ENCODE measurements at regions not wholly inside any gene's neighbourhood (a gene's known extent, or its start where the extent isn't known, plus 50 kb on each side); places are given as distances from the start of the nearest gene placed in this dataset.

- no peak for DNase-seq (ENCODE audit: low spot score)
These were observed 673.2 kb upstream of the FRG1 start for GRCh38 chr4:189267312-189267965.

DNA sequence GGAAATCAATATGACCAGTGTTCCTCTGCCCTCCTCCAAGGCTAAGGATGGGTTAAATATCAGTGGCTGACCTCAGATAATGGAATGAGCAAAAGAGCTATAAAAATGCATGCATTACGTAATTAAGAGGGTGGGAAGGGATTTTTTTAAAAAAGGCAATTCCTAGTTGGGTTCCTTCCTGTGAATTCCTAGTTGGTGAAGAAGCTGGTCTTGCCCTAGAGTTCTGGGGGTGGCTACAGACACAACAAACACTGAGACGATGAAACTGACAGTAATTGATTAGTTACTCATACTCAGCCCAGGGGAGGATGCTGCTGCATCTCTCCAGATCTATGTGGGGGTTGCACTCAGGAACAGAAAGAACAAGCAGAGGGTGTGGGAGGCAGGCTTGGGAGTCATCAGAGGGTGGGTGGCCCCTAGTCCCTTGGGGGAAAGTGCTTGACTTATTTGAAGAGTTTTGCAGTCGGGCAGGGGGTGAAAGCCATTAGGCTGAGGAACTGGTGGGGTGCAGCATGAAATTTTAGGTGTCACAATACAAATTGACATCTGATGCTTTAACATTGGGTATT is 662.0 kb upstream of the FRG1 start:
- no peak for DNase-seq (ENCODE audit: low spot score)

DNA sequence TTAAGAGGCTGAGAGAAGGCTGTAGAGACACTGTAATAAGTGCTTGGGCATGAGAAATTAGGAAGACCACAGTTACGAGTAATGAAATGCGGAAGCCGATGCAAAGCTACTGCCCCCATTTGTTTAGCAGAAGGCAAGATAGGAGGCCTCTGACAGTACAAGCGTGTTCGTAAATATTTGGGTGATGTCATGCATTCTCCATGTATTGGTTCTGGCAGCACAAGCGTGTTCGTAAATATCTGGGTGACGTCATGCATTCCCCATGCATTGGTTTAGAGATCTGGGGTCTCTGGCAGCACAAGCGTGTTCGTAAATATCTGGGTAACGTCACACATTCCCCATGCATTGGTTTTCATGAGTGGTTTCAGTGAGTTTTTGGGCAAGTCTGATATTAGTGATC is 661.5 kb upstream of the FRG1 start:
- no peak for DNase-seq (ENCODE audit: low spot score)

- no peak for DNase-seq (ENCODE audit: low spot score)
These were observed 655.3 kb upstream of the FRG1 start for GRCh38 chr4:189285377-189285776.

DNA sequence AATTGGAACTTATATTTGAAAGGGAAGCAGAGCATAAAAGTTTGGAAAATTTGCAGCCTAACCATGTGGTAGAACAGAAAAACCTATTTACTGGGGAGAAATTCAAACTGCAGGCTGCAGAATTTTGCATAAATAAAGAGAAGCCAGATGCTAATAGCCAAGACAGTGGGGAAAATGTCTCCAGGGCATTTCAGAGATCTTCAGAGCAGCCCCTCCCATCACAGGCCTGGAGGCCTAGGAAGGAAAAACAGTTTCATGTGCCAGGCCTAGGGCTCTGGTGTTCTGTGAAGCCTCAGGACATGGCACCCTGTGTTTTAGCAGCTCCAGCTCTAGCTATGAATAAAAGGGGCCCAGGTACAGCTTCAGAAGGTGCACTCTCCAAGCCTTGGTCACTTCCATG is 648.7 kb upstream of the FRG1 start:
- no peak for DNase-seq (ENCODE audit: low spot score)

DNA sequence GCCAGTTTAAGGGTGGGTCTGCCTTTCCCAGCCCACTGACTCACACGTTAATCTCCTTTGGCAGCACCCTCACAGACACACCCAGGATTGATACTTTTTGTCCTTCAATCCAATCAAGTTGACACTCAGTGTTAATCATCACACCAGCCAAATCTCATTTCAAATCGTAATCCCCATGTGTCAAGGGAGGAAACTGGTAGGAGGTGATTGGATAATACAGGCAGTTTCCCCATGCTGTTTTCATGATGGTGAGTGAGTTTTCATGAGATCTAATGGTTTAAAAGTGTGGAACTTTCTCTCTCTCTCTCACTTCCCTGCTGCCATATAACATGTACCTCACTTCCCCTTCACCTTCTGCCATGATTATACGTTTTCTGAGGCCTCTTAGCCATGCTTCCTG is 647.2 kb upstream of the FRG1 start:
- DNase-seq (ENCODE audit: low spot score), result no peak

- no peak for DNase-seq (ENCODE audit: low spot score)
These were observed 646.1 kb upstream of the FRG1 start for GRCh38 chr4:189294574-189294973.

GRCh38 chr4:189299706-189300105 is 641.0 kb upstream of the FRG1 start:
- no peak for DNase-seq (ENCODE audit: low spot score)

DNA sequence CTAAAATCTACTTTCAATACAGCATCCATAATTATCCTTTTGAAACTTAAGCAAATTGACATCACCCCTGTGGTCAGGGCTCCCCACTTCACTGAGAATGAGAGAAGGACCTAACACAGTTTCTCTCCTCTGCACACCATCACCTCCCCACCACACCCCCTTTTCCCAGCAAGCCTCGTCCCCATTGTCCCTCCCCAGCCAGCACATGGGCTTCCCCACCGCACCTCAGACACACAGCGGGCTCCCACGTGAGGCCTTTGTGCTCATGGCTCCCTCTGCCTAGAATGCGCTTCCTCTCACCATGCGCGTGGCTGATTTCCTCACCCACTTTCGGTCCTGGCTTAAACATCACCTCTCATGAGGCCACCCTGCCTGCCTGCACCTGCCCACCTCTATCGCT is 639.0 kb upstream of the FRG1 start:
- no peak for DNase-seq (ENCODE audit: low spot score)

DNA sequence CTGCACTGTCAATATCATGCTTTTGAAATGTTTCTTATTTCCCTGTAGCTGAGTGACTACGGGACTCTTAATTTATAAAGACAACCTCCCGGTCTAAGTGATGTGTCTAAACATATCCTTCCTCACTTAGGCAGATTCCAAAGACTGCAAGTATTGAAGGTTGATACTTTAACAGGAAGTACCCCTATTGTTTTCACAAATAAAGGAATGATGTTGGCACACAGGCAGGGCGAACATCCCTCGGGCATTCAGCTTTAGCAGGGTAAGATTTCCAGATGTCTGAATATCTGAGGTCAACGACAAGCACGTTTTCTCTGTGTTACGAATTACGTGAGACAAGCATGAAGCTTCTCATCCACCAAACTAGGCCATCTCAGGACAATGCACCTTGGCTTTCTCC is 638.0 kb upstream of the FRG1 start:
- DNase-seq (ENCODE audit: low spot score), result no peak

DNA sequence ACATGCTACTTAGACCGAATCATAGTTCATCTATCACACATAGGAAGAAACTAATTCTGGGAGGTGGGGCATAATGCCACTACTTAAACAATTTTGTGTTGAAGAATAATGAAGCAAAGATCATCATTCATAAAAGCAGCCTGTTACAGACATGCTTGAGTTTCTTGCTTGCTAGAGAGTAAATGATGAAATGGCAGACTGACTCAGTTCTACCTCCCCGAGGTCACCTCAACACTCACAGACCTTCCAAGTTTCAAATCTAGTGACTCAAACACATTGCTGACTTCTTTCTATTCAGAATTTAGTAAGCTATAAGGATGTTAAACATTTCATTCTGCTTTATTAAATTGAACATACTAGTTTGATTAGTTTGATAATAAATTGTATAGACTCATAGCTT is 636.5 kb upstream of the FRG1 start:
- DNase-seq (ENCODE audit: low spot score), result no peak

- DNase-seq (ENCODE audit: low spot score), result no peak
These were observed 635.9 kb upstream of the FRG1 start for GRCh38 chr4:189304809-189305208.

- DNase-seq (ENCODE audit: low spot score), result no peak
These were observed 635.2 kb upstream of the FRG1 start for GRCh38 chr4:189305500-189305899.

- DNase-seq (ENCODE audit: low spot score), result no peak
These were observed 629.4 kb upstream of the FRG1 start for GRCh38 chr4:189311251-189311650.

GRCh38 chr4:189313064-189313463 is 627.6 kb upstream of the FRG1 start:
- no peak for DNase-seq (ENCODE audit: low spot score)

DNA sequence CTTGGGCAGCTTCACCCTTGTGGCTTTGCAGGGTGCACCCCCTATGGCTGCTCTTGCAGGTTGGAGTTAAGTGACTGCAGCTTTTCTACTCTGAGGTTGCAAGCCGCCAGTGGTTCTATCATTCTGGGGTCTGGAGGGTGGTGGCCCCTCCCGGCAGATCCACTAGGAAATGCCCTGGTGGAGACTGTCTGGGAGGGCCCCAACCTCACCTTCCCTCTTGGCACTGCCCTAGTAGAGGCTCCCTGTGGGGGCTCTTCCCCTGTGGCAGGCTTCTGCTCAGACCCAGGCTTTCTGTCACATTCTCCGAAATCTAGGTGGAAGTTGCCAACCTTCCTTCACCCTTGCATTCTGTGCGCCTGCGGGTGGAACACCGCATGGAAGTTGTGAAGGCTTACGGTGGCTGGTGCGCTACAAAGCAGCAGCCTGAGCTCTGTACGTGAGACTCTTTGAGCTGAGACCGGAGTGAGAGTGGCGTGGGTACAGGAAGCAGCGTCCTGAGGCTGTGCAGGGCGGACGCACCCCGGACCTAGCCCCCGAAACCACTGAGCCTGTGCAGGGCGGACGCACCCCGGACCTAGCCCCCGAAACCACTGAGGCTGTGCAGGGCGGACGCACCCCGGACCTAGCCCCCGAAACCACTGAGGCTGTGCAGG is 626.7 kb upstream of the FRG1 start:
- no peak for DNase-seq (ENCODE audit: low spot score)

GRCh38 chr4:189322426-189322825 is 618.2 kb upstream of the FRG1 start:
- no peak for DNase-seq (ENCODE audit: low spot score)

- no peak for DNase-seq (ENCODE audit: low spot score)
These were observed 598.8 kb upstream of the FRG1 start for GRCh38 chr4:189341881-189342280.

GRCh38 chr4:189355590-189355989 is 585.1 kb upstream of the FRG1 start:
- DNase-seq (ENCODE audit: low spot score), result no peak

DNA sequence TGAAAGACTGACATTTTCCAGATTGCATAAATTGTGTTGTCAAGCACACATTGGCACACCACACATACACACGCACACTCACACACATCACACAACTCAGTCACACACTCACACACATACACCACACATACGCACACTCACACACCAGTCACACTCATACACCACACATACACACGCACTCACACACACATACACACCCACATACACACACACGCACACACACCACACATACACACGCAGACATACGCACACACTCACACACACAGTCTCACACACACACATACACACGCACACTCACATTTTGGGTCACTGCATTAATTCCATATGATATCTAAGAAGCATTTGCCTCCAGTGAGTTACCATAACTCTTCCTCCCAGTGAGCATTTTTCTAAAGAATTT is 578.3 kb upstream of the FRG1 start:
- no peak for DNase-seq (ENCODE audit: low spot score)

GRCh38 chr4:189364032-189364449 is 576.6 kb upstream of the FRG1 start:
- DNase-seq (ENCODE audit: low spot score), result no peak

DNA sequence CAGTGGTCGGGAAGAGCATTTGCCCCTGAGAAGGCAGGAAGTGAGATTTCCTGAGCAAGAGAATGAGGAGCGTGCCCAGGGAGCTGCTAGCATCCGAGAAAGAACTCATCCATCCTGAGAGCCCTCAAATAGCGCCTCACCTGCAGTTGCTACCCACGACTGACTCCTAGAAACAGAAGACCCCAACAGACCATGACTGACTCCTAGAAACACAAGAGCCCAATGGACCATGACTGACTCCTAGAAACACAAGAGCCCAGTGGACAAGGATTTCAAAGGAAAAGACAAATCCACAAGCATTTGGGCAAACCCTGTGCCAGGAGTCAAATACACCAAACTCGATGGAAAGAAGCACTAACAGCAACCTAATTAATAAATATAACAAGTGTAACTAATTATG is 575.2 kb upstream of the FRG1 start:
- no peak for DNase-seq (ENCODE audit: low spot score)

DNA sequence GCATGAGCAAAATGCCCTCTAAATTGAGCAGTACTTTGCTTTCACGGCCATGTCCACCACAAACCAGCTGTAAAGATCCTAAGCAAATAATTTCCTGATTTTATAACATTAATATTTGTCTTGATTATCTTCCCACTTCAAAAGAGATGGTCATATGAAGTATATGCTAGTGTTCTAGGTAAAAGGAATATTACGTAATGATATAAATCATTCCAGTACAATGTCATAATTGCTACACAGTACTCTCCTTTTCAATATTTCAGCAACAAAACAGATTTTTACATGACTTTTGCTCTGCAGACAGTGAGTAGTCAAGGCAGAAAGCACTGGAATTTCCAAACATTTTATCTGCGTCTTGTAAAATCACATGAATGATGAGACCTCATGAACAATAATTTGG is 572.8 kb upstream of the FRG1 start:
- DNase-seq (ENCODE audit: low spot score), result no peak

DNA sequence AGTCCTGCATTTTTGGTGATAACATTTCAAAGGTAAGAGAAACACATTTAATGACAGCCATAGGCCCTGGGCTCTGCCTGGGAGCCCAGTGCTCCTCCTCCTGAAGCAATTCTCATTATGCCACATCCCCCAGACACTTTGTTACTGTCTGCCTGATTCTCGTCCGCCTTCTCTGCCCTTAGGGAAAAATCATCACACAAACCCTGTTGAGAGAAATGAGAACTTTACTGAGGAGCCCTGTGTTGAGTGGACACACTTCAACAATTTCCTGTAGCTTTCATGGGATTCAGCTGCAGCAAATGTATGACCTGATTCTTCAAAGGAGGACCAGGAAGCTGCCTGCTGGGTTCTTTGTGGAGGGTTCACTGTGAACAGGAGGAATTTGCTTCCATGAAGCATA is 566.5 kb upstream of the FRG1 start:
- DNase-seq (ENCODE audit: low spot score), result no peak

All from Ammon's horn (tissue), 1 donor.